ENCODE measurements at regions not wholly inside any gene's neighbourhood (a gene's known extent, or its start where the extent isn't known, plus 50 kb on each side); places are given as distances from the start of the nearest gene placed in this dataset.

DNA sequence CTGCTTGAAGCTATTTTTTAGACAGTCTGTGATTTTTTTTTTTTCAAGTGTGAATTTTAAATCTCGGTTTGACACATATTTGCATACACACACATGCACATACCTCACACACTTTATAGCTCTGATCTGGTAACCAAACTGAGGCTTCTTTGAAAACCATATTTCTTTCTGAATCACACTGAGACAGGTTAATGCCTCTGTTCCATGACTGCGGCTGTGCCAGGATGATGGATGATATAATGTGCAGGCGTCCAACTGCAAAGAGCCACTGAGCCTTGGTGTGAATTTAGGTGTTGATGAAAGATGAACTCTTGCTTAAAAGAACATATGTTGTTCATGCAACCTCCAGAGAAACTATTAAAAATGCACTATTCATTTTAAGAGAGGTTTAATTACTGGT is 504.0 kb upstream of the OLFM3 start:
- TF ChIP-seq, protein P1, sequence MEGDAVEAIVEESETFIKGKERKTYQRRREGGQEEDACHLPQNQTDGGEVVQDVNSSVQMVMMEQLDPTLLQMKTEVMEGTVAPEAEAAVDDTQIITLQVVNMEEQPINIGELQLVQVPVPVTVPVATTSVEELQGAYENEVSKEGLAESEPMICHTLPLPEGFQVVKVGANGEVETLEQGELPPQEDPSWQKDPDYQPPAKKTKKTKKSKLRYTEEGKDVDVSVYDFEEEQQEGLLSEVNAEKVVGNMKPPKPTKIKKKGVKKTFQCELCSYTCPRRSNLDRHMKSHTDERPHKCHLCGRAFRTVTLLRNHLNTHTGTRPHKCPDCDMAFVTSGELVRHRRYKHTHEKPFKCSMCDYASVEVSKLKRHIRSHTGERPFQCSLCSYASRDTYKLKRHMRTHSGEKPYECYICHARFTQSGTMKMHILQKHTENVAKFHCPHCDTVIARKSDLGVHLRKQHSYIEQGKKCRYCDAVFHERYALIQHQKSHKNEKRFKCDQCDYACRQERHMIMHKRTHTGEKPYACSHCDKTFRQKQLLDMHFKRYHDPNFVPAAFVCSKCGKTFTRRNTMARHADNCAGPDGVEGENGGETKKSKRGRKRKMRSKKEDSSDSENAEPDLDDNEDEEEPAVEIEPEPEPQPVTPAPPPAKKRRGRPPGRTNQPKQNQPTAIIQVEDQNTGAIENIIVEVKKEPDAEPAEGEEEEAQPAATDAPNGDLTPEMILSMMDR (IDR thresholded peaks at IDR 0.05) = no peak
- TF ChIP-seq ZFX (IDR thresholded peaks at IDR 0.05; ENCODE audit: borderline replicate concordance) = no peak
